Panc1 (cell line): ENCODE measurements at regions not wholly inside any gene's neighbourhood (a gene's known extent, or its start where the extent isn't known, plus 50 kb on each side); places are given as distances from the start of the nearest gene placed in this dataset.
A peak's percentile ranks its signal among the peaks of the same experiment; 100 is the strongest.

ENCODE experiments used
- ATAC-seq: fragments of 200-7000 bp; cut with Tn5 transposase; 2 replicates; pipeline ENCODE4 v1.9.1; 2020; ENCODE audit warnings: mild to moderate bottlenecking, moderate library complexity
- BruUV-seq: library from RNA; stranded (reverse); fragments of 400-500 nt; replicated peaks from 2 replicates; lab custom pipeline; 2021; lab: Mats Ljungman, UMichigan
- CTCF ChIA-PET: fragments of 300-600 bp; sonication (Branson Sonifier 250); formaldehyde crosslinking; loops from one replicate; lab custom pipeline; 2022; ENCODE audit warnings: antibody characterized with exemption; lab: Charles Lee
- POLR2A ChIA-PET: fragments of 300-600 bp; sonication (Branson Sonifier 250); formaldehyde crosslinking; loops from one replicate; lab custom pipeline; 2022; ENCODE audit warnings: antibody characterized with exemption; lab: Charles Lee
- DNase-seq: peaks from one replicate; pipeline ENCODE4 v3.0.0-alpha.2; 2010; ENCODE audit warnings: low read depth, low spot score
- H3K27ac ChIP-seq: 2 replicates; pipeline ENCODE4 v1.5.1; 2011; ENCODE audit warnings: mild to moderate bottlenecking, low read length, inconsistent platforms
- H3K27me3 ChIP-seq: fragments of 200-500 bp; sonication (Bioruptor generic); 2 replicates; pipeline ENCODE4 v1.6.0; 2014; ENCODE audit warnings: low read length, inconsistent platforms; ENCODE audit not compliant: control insufficient read depth, insufficient read depth
- H3K36me3 ChIP-seq: fragments of 200-500 bp; sonication (Bioruptor generic); 2 replicates; pipeline ENCODE4 v1.5.1; 2014; ENCODE audit warnings: inconsistent platforms, mild to moderate bottlenecking, low read length, moderate library complexity; ENCODE audit not compliant: control insufficient read depth, insufficient read depth
- H3K4me1 ChIP-seq: 2 replicates; pipeline ENCODE4 v1.5.1; 2011; ENCODE audit warnings: inconsistent platforms, mild to moderate bottlenecking, low read length, moderate library complexity; ENCODE audit not compliant: control insufficient read depth, insufficient read depth
- H3K4me3 ChIP-seq, 2 experiments: 2 replicates each; pipeline ENCODE4 v1.5.1; 2011 to 2012; ENCODE audit warnings: low read depth in 2 of 2, low read length in 2 of 2, mild to moderate bottlenecking in 2 of 2, inconsistent platforms in 1 of 2, moderate library complexity in 1 of 2
- H3K9me3 ChIP-seq: fragments of 200-500 bp; sonication (Bioruptor generic); 2 replicates; pipeline ENCODE4 v1.5.1; 2014; ENCODE audit warnings: low read depth, mild to moderate bottlenecking, inconsistent platforms, low read length, moderate library complexity; ENCODE audit not compliant: control insufficient read depth, insufficient read depth
- CTCF ChIP-seq: fragments of 450-650 bp; IDR thresholded peaks from 2 replicates; pipeline ENCODE4 v1.5.1; 2017; ENCODE audit warnings: mild to moderate bottlenecking
- POLR2AphosphoS5 ChIP-seq: IDR thresholded peaks from 2 replicates; pipeline ENCODE4 v1.6.1; 2012; ENCODE audit warnings: mild to moderate bottlenecking, low read depth, low read length, moderate library complexity
- REST ChIP-seq, 2 experiments: IDR thresholded peaks; 2 replicates each; pipeline ENCODE4 v1.6.1; 2011 to 2012; ENCODE audit warnings: low read depth in 2 of 2, control low read depth in 1 of 2, low read length in 1 of 2, mild to moderate bottlenecking in 1 of 2, moderate library complexity in 1 of 2; ENCODE audit not compliant: insufficient read depth in 1 of 2
- SIN3A ChIP-seq: IDR thresholded peaks from 2 replicates; pipeline ENCODE4 v1.6.1; 2012; ENCODE audit warnings: low read depth, mild to moderate bottlenecking, low read length, moderate library complexity, borderline replicate concordance; ENCODE audit not compliant: insufficient read depth
- TCF7L2 ChIP-seq: IDR thresholded peaks from 2 replicates; pipeline ENCODE4 v1.6.1; 2011; ENCODE audit warnings: mild to moderate bottlenecking, low read depth, low read length, inconsistent platforms
- in situ Hi-C: cut with HindIII; loops from 2 replicates; pipeline ENCODE4 v1.10.0; 2016; ENCODE audit warnings: low sequenced_read_pairs, low pct_unique_long_range_greater_than_20kb
- intact Hi-C: fragments of 100-400 bp; cut with micrococcal nuclease; formaldehyde crosslinking; loops from one replicate; pipeline ENCODE4 v1.10.0; 2022; ENCODE audit not compliant: unreplicated experiment

- BruUV-seq: no TSS peak
- POLR2A ChIA-PET: no interaction called here
- no peaks in the 10 kb centered on the region for H3K36me3 ChIP-seq
- H3K27ac ChIP-seq: no peak overlapping the region
- in situ Hi-C loops (no loop called here), intact Hi-C loops (no loop called here)
- no peak for ATAC-seq
- H3K4me3 ChIP-seq: no peak overlapping the region
- H3K27me3 ChIP-seq: no peaks in the 10 kb centered on the region
- no peaks in the 10 kb centered on the region for H3K4me1 ChIP-seq
- CTCF ChIA-PET: no interaction called here
- DNase-seq: no peak
- no peak for TF ChIP-seq TCF7L2
- TF ChIP-seq POLR2AphosphoS5: no peak
- no peak for TF ChIP-seq CTCF
- TF ChIP-seq REST (IDR thresholded peaks at IDR 0.05; ENCODE audit: insufficient read depth in 1 of 2, low read depth in 2 of 2, low read length in 1 of 2): no peak
- TF ChIP-seq SIN3A: no peak
- H3K9me3 ChIP-seq: no peaks in the 10 kb centered on the region
These were observed 78.0 kb upstream of the PRKX start for GRCh38 chrX:3791449-3791848.

- ATAC-seq: no peak
- in situ Hi-C loops: no loop called here
- Histone ChIP-seq H3K27me3 (no peaks in the 10 kb centered on the region), H3K4me1 (no peaks in the 10 kb centered on the region), H3K4me3 (no peak overlapping the region), H3K36me3 (no peaks in the 10 kb centered on the region), H3K9me3 (no peaks in the 10 kb centered on the region), H3K27ac (no peak overlapping the region)
- no peak for DNase-seq
- CTCF ChIA-PET: interaction anchor here (0.6 kb wide), 1 partner anchor 203 kb away, joined by 8 read pairs; no protein-coding TSS in a partner anchor
- BruUV-seq: no TSS peak
- TF ChIP-seq CTCF (peak; percentile 27), SIN3A (no peak)
- POLR2A ChIA-PET: no interaction called here
- intact Hi-C loops: no loop called here
These were observed 75.2 kb upstream of the PRKX start for GRCh38 chrX:3788494-3789233.
